Thyroid gland (tissue), 4 donors: ENCODE measurements at regions not wholly inside any gene's neighbourhood (a gene's known extent, or its start where the extent isn't known, plus 50 kb on each side); places are given as distances from the start of the nearest gene placed in this dataset.

Source experiments
- POLR2A ChIP-seq, 2 donors: fragments of 450-650 bp; IDR thresholded peaks; one replicate each; pipeline ENCODE4 v1.6.1; 2017; ENCODE audit warnings: antibody characterized with exemption in 2 of 2, mild to moderate bottlenecking in 2 of 2, moderate library complexity in 1 of 2
- TF ChIP-seq, protein P1 (sequence below), 6 experiments: fragments of 200-600 bp in 3 of 6; fragments of 450-650 bp in 3 of 6; sonication (generic) in 3 of 6; IDR thresholded peaks; one replicate each; pipeline ENCODE4 v1.5.1; 2016 to 2019; ENCODE audit warnings: antibody characterized with exemption in 6 of 6, mild to moderate bottlenecking in 2 of 6, inconsistent platforms in 1 of 6, moderate library complexity in 1 of 6

DNA sequence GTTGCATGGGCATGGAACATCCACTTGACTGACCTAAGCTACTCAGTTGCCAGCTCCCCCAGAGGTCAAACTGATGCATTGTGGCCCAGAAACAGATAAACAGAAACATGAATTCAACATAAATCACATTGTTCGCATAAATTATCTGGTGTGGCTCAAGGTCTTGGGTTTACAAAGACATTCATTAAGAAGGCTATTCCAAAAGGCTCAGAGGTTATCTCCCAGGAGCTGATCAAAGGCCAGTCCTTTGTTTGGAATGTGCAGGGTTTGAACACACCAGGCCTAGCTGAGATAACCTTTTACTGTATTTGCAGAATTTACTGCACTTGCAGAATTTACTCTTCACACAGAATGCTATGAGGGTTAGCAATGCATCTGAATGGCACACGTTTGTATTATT, 96.4 kb upstream of the DCD start:
- TF ChIP-seq, protein P1, sequence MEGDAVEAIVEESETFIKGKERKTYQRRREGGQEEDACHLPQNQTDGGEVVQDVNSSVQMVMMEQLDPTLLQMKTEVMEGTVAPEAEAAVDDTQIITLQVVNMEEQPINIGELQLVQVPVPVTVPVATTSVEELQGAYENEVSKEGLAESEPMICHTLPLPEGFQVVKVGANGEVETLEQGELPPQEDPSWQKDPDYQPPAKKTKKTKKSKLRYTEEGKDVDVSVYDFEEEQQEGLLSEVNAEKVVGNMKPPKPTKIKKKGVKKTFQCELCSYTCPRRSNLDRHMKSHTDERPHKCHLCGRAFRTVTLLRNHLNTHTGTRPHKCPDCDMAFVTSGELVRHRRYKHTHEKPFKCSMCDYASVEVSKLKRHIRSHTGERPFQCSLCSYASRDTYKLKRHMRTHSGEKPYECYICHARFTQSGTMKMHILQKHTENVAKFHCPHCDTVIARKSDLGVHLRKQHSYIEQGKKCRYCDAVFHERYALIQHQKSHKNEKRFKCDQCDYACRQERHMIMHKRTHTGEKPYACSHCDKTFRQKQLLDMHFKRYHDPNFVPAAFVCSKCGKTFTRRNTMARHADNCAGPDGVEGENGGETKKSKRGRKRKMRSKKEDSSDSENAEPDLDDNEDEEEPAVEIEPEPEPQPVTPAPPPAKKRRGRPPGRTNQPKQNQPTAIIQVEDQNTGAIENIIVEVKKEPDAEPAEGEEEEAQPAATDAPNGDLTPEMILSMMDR (IDR thresholded peaks at IDR 0.05): no peak
- no peak for TF ChIP-seq POLR2A (IDR thresholded peaks at IDR 0.05)
